Right atrium auricular region (tissue), 2 donors: ENCODE measurements at regions not wholly inside any gene's neighbourhood (a gene's known extent, or its start where the extent isn't known, plus 50 kb on each side); places are given as distances from the start of the nearest gene placed in this dataset.

Experiments used
- DNase-seq: peaks from one replicate; pipeline ENCODE4 v3.0.0-alpha.2; 2019; ENCODE audit warnings: low spot score
- H3K27ac ChIP-seq, 2 donors: fragments of 200-600 bp; sonication (generic); 1 replicate in 1 of 2; 2 replicates in 1 of 2; pipeline ENCODE4 v1.5.1; 2016 to 2019
- H3K27me3 ChIP-seq, 2 donors: fragments of 200-600 bp; sonication (generic); one replicate each; pipeline versions ENCODE4 v1.5.1 to v1.6.0; 2017 to 2019
- H3K36me3 ChIP-seq: fragments of 200-600 bp; sonication (generic); one replicate; pipeline ENCODE4 v1.5.1; 2016
- H3K4me1 ChIP-seq, 2 donors: fragments of 200-600 bp; sonication (generic); one replicate each; pipeline versions ENCODE4 v1.5.1 to v1.6.0; 2017 to 2019
- H3K4me3 ChIP-seq, 2 donors: fragments of 200-600 bp; sonication (generic); 1 replicate in 1 of 2; 2 replicates in 1 of 2; pipeline ENCODE4 v1.5.1; 2017 to 2019; ENCODE audit warnings: mild to moderate bottlenecking in 1 of 2, moderate library complexity in 1 of 2
- H3K9me3 ChIP-seq, 2 donors: fragments of 200-600 bp; sonication (generic); one replicate each; pipeline ENCODE4 v1.5.1; 2019
- TF ChIP-seq, protein P1 (sequence below), 2 donors: fragments of 200-600 bp; sonication (generic); IDR thresholded peaks; one replicate each; pipeline ENCODE4 v1.5.1; 2019; ENCODE audit warnings: antibody characterized with exemption in 2 of 2

- H3K9me3 ChIP-seq, result no peaks in the 10 kb centered on the region
- H3K36me3 ChIP-seq, result no peaks in the 10 kb centered on the region
- no peaks in the 10 kb centered on the region for H3K27me3 ChIP-seq
- no peak for DNase-seq
- TF ChIP-seq, protein P1, sequence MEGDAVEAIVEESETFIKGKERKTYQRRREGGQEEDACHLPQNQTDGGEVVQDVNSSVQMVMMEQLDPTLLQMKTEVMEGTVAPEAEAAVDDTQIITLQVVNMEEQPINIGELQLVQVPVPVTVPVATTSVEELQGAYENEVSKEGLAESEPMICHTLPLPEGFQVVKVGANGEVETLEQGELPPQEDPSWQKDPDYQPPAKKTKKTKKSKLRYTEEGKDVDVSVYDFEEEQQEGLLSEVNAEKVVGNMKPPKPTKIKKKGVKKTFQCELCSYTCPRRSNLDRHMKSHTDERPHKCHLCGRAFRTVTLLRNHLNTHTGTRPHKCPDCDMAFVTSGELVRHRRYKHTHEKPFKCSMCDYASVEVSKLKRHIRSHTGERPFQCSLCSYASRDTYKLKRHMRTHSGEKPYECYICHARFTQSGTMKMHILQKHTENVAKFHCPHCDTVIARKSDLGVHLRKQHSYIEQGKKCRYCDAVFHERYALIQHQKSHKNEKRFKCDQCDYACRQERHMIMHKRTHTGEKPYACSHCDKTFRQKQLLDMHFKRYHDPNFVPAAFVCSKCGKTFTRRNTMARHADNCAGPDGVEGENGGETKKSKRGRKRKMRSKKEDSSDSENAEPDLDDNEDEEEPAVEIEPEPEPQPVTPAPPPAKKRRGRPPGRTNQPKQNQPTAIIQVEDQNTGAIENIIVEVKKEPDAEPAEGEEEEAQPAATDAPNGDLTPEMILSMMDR (IDR thresholded peaks at IDR 0.05), result no peak
- H3K4me3 ChIP-seq, result no peak overlapping the region
- H3K4me1 ChIP-seq, result no peaks in the 10 kb centered on the region
- H3K27ac ChIP-seq, result no peak overlapping the region
These were observed 115.0 kb upstream of the DCBLD2 start for GRCh38 chr3:99016452-99016851.

DNA sequence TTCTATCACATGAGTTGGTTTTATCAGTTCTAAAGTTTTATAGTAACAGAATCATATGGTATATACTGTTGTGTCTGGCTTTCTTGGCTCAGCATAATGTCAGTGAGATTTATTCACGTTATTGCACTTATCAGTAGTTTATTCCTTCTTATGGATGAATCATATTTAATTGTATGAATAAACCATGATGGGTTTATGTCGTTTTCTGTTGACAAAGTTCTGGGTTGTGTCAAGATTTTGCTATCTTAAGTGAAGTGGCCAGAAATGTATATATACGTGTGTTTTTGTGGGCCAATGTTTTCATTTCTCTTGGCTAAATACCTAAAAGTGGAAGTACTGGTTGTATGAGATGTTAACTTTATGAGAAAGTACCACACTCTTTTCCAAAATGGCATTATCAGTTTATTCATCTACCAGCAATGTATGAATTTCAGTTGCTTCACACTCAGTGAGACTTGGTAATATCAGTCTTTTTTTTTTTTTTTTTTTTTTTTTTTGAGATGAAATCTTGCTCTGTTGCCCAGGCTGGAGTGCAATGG is 112.4 kb upstream of the DCBLD2 start:
- H3K4me3 ChIP-seq, result no peak overlapping the region
- DNase-seq, result no peak
- no peak overlapping the region for H3K27ac ChIP-seq
- no peaks in the 10 kb centered on the region for H3K36me3 ChIP-seq
- no peaks in the 10 kb centered on the region for H3K9me3 ChIP-seq
- no peaks in the 10 kb centered on the region for H3K27me3 ChIP-seq
- H3K4me1 ChIP-seq, result no peaks in the 10 kb centered on the region
- TF ChIP-seq, protein P1 (IDR thresholded peaks at IDR 0.05), result no peak

- Histone ChIP-seq H3K4me1 (no peaks in the 10 kb centered on the region), H3K9me3 (no peaks in the 10 kb centered on the region), H3K36me3 (no peaks in the 10 kb centered on the region), H3K4me3 (no peak overlapping the region), H3K27me3 (no peaks in the 10 kb centered on the region), H3K27ac (no peak overlapping the region)
- DNase-seq, result no peak
- TF ChIP-seq, protein P1 (IDR thresholded peaks at IDR 0.05), result no peak
These were observed 111.6 kb upstream of the DCBLD2 start for GRCh38 chr3:99013077-99013476.

DNA sequence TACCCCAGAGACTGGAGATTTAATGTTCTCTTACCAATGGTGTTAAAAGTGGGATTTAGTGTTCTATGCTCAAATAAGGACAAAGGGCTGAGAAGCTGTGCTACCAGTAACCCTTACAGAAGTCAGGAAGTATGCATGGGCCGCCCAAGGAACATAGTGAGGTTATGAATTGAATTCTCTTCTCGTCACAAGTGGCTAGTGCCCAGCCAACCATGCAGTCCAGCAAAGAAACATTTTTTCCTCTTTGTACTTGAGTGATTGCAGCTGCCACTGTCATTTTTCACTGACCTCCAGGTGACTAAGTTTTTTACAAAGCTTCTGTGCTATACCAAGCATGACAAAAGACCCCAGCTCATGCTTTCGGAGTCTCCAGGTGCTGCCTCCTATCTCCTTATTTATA is 110.6 kb upstream of the DCBLD2 start:
- H3K27me3 ChIP-seq, result no peaks in the 10 kb centered on the region
- DNase-seq, result no peak
- H3K4me3 ChIP-seq, result no peak overlapping the region
- no peaks in the 10 kb centered on the region for H3K36me3 ChIP-seq
- TF ChIP-seq, protein P1 (IDR thresholded peaks at IDR 0.05), result no peak
- no peaks in the 10 kb centered on the region for H3K9me3 ChIP-seq
- H3K4me1 ChIP-seq, result no peaks in the 10 kb centered on the region
- no peak overlapping the region for H3K27ac ChIP-seq

DNA sequence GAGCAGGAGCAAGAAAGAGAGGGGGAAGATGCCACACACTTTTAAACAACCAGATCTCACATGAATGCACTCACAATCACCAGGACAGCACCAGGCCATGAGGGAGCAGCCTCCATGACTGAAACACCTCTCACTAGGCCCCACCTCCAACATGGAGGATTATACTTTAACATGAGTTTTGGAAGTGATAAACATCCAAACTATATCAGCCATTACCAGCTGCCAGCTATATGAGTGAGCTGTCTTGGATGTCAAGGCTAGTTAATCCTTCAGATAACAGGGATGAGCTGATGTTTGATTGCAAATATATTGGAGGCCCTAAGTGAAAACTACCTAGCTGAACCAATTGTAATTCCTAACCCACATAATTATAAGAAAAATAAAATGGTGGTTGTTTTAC is 108.4 kb upstream of the DCBLD2 start:
- Histone ChIP-seq H3K36me3 (no peaks in the 10 kb centered on the region), H3K4me1 (no peaks in the 10 kb centered on the region), H3K27me3 (no peaks in the 10 kb centered on the region), H3K9me3 (no peaks in the 10 kb centered on the region), H3K27ac (no peak overlapping the region), H3K4me3 (no peak overlapping the region)
- TF ChIP-seq, protein P1 (IDR thresholded peaks at IDR 0.05), result no peak
- DNase-seq, result no peak

DNA sequence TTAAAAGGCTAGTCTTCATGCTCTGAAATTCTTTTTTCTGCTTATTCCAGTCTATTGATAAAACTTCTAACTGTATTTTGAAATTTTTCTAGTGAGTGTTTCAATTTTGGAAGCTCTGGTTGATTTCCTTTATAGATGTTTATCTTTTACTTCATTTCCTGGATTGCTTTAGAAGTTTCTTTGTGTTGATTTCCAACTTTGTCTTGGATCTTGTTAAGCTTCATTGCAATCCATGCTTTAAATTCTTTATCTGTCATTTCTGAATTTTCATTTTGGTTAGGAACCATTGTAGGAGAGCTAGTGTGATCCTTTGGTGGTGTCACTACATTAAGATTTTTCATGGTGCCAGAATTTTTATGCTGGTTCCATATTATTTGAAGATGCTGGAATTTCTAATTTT is 105.2 kb upstream of the DCBLD2 start:
- Histone ChIP-seq H3K4me3 (no peak overlapping the region), H3K9me3 (no peaks in the 10 kb centered on the region), H3K27me3 (no peaks in the 10 kb centered on the region)

More for the DNA sequence above, 105.2 kb upstream of the DCBLD2 start:
- TF ChIP-seq, protein P1 (IDR thresholded peaks at IDR 0.05), result no peak
- no peak for DNase-seq
- Histone ChIP-seq H3K36me3 (no peaks in the 10 kb centered on the region), H3K27ac (no peak overlapping the region), H3K4me1 (no peaks in the 10 kb centered on the region)
